ENCODE measurements at regions not wholly inside any gene's neighbourhood (a gene's known extent, or its start where the extent isn't known, plus 50 kb on each side); places are given as distances from the start of the nearest gene placed in this dataset.

DNA sequence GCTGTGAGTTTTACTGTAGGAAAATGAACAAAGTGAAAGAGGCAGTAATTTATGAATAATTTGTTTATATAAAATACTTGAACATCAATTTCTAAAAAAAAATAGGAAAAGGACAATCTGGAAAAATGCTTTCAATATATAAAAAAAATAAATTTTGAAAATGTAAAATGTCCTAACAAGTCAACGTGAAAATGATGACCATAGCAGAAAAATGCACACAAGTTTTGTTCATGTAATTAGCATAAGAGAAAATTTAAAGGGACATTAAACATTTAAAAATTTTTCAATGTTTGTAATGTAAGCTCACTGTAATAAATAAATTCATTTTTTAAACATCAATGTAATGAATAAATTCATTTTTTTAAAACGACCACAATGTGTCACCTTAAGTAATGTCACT, 214.8 kb upstream of the ATXN7L3B start:
- TF ChIP-seq CTCF (IDR thresholded peaks at IDR 0.05), result no peak
- TF ChIP-seq POLR2AphosphoS5 (IDR thresholded peaks at IDR 0.05), result no peak
- no peak for TF ChIP-seq EP300 (IDR thresholded peaks at IDR 0.05)
